SK-MEL-5 (cell line): ENCODE measurements at regions not wholly inside any gene's neighbourhood (a gene's known extent, or its start where the extent isn't known, plus 50 kb on each side); places are given as distances from the start of the nearest gene placed in this dataset.
A peak's percentile ranks its signal among the peaks of the same experiment; 100 is the strongest.

Experiments
- DNase-seq: peaks from one replicate; pipeline ENCODE4 v3.0.0-alpha.2; 2016; ENCODE audit warnings: low read depth, low spot score
- in situ Hi-C: cut with HindIII; loops from 2 replicates; pipeline ENCODE4 v1.10.0; 2016; ENCODE audit warnings: low sequenced_read_pairs, high pct_unique_total_duplicates, low pct_unique_long_range_greater_than_20kb

DNA sequence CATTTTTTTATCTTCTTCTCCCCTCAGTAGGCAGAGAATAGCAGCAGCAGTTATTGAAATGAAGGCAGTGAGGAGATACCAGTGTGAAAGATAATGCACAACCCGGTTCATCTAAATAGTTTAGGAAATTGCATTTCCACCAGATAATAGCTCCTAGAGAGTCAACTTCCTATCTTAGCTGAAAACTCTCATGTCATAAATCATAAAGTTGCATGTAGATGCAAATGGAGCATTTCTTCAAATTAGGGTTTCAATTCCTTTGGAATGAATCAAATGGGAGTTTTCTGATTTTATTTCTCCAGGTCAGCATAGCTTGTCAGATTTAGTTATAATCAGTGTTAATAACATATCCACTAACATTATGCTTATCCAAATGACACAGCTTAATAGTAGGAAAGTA, 335.3 kb downstream of the CNTNAP4 start:
- DNase-seq: no peak
- in situ Hi-C loops: no loop called here

DNA sequence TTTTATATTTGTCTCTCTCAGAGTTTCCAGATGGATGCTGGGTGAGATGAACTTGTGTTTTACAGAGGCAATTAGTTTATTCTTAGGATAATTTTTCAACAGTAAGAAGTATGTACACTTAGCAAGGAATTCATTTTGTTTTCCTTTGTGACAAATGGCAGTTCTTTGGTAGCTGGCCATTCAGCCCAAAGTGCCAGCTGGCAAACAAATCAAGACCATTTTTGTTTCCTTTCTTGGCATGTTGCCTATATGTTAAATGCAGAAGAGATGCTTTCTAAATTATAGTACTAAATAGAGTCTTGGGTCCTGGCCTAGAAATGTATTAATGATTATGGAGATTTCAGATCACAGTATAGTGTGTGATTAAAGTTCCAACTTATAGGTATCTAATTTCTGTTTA, 337.1 kb downstream of the CNTNAP4 start:
- in situ Hi-C loops: no loop called here
- DNase-seq: no peak

DNA sequence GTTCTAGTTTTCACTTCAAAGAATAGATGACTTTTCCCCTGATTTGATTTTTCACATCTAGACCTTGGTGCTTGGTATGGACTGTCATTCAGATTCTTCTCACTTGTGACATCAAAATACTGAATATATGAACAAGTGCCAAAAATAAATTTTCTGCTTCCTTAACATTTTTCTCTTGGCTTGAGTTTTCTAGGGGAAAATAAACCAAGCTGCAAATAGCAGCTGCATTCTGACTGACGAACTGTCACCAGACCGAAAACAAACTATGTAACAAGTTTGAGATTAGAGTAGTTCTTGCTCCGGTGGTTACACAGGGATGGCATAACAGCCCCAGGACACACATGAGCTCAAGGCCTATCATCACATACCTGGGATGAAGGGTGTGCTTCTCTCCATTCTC, 345.7 kb downstream of the CNTNAP4 start:
- in situ Hi-C loops: no loop called here
- DNase-seq: no peak

DNA sequence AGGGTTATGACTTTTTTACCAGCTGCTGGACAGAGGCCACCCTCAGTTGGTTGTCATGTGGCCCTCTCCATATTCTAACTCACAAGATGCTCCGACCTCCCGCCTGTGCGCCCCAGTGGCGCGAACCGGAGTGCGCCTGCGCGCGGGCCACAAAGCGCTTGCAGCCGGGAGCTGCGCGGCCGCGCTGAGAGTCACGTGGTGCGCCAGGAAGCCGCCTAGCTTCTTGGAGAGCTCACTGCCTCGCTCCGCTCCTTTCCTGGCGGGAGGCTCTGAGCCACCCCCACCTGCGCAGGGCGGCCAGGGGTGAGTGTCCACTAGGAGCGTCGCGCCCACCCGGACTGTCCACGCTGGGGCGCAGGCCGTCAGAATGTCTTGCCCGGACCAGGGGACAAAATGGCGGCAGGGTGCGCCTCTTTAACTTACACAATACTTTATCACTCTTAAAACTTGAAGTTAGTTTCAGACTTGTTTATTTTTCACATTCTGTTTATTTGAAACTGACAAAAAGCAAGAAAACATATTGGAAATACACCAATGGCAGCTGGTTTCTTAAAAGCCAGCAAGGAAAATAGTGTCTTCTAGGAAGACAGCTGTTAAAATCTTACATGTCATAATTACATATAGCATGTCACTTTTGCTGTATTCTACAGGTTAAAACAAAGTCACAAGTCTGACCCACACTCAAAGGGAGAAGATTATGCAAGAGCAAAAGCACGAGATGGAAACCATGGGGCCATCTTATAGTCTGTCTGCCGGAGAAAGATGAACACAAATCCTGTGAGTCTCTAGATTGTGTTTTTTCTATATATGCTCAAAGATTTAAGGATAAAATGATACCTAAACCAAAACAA, 357.9 kb downstream of the CNTNAP4 start:
- in situ Hi-C loops: no loop called here
- DNase-seq: no peak

DNA sequence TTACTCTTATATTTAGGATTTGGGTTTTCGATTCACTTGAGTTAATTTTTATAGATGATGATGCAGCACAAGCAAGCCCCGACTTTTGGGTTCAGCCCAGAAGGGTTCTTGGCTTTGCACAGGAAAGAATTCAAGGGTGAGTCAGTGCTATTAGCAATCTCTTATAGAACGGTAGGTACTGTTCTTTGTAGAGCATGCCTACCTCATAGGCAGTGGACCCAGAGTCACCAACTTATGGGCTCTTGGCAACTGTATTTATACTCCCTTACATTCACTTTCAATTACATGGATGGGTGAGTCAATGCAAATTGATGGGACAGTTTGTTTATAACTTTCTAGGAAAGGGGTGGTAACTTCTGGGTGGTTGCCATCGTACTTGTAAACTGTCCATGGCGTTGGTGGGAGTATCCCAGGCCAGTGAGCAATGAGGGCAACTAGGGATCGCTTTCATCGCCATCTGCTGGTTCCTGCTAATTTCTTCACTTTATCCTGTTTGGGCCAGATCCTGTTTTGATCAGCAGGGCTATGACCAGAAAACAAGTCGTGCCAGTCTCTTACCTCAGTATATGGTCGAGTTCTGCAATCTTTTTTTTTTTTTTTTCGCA, 362.6 kb downstream of the CNTNAP4 start:
- in situ Hi-C loops: no loop called here
- peak; percentile 82 for DNase-seq

DNA sequence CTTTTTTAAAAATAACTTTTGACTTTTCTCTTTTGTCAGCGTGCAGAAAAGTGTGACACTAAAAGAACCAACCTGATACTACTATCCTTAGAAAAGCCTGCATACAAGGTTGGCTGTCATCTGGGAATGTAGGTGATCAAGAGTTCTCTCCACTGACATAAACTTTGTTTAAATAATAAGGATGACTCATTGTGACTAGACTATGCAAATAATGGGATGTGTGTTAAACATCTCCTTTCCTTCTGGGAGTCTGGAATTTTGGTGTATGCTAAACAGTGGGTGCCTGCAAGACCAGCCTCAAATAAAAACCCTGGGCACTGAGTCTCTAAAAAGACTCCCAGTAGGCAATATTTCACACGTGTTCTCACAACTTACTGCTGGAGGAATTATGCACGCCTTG, 373.4 kb downstream of the CNTNAP4 start:
- in situ Hi-C loops: no loop called here
- no peak for DNase-seq

DNA sequence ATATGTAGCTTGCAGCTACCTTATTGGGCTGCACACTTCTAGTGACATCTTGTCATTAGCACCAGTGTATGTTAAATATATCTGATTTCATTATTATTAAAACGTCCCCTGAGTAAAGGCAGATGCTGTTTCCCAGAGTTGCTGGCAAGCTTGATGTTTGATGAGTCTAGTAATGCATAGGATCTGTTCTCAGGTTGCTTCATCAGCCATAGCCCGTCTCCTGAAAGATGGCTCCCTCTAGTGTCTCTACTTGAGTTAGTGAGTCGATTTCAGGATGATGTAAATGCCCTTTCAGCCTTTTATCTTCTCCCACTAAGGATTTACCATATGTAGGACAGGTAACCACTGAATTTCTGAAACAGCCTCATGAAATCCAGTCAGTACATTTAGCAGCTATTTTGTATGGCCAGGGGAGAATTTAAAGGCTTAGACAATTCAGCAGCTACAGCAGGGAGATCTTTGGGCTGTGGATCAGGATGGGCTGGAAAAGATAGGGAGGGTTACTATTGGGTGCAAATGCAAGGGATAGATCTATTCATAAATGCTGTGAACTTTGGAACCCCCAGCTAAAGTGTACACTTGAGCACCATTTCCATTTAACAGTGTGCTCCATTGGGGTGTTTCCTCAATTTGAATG, 376.3 kb downstream of the CNTNAP4 start:
- DNase-seq: peak; percentile 82
- in situ Hi-C loops: no loop called here

DNA sequence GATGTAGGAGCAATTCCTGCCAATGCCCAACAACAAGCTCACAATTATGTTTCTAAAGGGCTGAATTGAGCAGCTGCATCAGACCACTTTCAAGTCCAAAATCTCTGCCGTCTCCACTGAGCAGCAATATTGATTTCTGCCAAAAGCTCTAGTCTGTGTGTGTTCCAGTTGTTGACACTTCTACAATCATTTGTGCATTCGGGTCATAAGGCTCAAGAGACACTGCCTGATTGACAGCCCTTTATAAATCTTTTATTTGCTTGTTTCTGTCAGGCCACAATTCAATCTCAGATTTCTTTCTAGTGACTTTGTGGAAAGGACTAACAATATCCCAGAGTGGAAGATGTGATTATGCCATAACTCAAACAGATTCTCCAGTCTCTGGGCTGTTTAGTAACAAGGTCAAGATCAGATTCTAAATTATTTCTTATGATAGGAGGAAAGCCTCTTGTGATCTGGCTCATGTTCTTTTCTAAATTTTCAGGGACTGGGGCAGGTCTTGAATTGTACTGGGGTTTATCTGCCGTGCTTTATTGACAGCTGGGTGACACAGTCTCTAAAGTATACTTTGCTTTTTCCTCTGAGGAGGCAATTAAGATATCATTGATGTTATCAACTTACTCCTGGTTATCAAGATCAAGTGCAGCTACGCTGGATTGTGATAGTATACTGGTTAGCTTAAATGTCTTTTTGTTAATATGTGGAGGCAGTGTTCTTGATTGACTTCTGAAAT, 377.1 kb downstream of the CNTNAP4 start:
- in situ Hi-C loops: no loop called here
- DNase-seq: no peak

DNA sequence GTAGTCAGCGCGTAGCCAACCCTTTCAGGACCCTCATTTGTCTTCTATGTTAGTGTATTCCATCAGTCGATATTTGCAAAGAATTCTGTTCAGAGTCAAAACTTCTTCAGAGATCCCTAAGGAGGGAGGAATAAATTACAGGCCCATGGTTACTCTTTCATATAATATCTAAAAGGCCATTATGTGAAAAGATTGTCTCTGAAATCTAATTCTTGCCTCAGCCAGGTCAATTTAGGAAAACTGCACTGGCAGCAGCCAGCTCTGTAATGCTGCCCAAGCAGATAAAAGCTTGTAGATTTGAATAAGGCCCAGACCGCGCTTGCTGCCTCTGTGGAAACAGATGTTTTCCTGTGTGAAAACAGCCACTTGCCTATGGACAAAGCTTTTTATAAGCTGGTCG, 379.8 kb downstream of the CNTNAP4 start:
- DNase-seq: no peak
- in situ Hi-C loops: no loop called here

DNA sequence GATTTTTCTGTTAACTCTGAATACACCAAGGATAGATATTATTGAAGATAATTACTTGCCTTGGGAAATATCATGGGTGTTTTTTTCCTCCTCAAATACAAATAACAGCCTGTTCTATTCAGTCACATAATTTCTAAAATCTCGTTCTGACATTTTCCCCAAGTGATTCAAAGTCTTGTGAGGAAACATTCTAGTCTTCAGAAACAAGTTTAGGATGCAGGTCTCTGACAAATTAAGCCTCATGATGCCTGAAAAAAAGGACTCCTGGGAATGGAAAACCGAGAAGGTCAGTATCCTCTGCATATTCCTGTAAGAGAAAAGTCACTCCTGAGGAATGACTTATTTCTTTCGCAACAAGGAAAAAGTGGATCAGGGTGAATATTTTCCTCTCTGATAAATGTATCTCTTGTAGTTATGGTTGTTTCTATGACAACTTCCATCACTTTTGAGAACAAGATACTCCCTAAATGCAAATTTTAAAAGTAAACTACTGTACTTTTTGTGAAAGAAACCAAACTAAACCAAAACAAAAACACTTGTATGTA, 384.6 kb downstream of the CNTNAP4 start:
- in situ Hi-C loops: no loop called here
- peak; percentile 93 for DNase-seq

DNA sequence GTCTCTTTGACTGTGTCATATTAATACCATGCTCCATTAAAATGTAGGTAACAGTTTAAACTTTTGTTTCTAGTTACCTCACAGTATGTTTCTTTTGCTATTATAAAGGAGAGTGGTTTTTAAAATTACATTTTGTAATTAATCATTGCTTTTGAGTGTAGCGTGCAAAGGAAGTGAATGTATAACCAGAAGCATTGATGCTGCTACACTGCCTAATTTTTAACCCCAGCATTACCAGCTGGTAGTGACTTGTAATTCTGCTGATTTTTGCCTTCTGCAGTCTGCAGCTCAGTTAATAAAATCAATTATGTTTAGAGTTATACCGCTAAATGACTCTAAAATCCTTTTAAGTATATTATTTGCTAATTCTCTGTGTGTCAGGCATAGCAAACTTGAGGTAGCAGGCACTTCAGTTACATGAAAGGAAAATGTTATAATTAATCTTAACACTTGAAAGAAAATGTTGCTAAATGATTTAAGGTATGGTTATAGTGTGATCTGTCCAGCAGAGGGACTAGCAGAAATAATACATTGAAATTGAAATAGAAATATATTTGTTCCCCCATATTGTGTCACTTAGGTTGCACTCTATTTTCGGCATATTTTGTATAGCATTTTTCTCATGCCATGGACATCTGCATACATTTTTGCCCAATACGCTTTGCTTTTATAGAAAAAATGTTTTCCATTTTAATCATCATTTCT, 388.5 kb downstream of the CNTNAP4 start:
- in situ Hi-C loops: no loop called here
- DNase-seq: no peak

DNA sequence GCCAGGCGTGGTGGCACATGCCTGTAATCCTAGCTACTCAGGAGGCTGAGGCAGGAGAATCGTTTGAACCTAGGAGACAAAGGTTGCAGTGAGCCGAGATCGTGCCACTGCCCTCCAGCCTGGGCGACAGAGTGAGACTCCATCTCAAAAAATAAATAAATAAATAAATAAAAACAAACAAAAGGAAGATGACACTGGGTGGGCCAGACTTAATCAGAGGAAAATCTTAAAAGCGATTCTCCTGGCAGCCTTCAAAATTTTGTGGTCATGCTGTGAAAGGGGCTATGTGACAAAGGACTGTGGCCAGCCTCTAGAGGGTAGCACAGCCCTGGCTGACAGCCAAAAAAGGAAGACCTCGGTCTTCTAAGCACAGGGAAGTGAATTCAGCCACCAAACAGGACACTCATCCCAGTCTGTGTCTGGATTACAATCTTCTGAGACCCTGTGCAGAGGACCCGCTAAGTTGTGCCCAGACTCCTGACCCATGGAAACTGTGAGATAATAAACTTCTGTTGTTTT, 391.1 kb downstream of the CNTNAP4 start:
- in situ Hi-C loops: no loop called here
- no peak for DNase-seq

DNA sequence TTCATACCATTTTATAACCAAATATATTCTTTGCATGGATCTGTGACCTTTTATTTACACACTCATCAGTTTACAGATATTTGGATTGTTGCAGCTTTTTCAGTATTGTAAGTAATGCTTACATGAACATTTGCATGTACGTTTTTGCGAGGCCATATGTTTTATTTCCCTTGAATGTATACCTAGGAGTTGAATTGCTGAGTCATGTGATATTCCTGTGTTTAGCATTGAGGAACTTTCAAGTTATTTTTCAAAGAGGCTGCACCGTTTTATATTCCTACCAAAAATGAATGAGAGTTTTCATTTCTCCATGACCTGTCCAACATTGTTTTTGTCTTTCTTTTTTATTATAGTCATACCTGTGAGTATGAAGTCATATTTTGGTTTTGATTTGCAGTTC, 392.1 kb downstream of the CNTNAP4 start:
- in situ Hi-C loops: no loop called here
- no peak for DNase-seq

DNA sequence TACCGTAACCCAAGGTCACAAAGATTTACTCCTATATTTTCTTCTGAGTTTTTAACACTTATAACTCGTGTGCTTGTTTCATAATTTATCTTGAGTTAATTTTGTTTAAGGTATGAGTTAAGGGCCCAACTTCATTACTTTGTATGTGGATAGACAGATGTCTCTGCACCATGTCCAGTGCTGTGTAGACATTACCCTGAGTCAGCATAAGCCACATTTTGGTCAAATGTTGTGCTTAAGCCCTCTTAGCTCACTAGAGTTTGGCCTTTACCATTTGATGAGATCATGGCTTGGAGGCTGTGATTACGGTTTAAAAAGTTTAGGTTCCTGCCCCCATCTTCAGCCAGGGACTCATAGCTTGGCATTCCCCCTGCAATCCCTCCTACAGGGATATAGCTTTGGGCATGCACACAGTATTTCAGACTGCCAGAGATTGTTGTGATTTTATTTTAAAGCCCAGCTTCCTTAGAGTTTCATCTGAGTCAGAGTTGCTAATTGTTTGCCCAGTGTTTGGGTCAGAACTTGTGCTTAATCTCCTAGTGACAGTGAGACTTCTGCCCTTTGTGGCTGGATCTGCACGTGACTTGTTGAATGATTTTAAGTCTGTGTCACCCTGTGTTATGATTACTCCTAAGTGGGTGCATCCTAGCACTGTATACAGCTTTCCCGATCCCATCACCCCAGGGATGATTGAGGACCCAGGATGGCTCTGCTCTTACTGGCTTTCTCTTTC, 393.1 kb downstream of the CNTNAP4 start:
- in situ Hi-C loops: no loop called here

DNA sequence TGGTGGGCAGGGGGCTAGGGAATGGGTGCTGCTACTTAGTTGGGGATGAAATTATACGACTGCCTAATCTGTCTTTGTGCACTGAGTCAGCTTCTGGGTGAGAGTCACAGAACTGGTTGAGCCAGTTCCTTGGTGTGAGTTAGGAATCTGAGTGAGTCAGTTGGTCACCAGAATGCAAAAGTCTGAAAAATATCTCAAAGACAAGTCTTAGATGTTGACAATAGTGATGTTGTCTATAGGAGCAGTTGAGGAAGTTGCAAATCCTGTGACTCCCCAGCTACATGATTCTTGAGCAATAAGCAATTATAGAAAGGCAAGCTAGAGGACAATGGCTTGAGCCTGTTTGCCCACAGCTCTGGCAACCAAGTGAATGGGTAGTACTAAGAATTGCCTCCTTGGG, 399.2 kb downstream of the CNTNAP4 start:
- in situ Hi-C loops: no loop called here
- DNase-seq: peak; percentile 89

More for the DNA sequence above, 393.1 kb downstream of the CNTNAP4 start:
- DNase-seq: no peak

DNA sequence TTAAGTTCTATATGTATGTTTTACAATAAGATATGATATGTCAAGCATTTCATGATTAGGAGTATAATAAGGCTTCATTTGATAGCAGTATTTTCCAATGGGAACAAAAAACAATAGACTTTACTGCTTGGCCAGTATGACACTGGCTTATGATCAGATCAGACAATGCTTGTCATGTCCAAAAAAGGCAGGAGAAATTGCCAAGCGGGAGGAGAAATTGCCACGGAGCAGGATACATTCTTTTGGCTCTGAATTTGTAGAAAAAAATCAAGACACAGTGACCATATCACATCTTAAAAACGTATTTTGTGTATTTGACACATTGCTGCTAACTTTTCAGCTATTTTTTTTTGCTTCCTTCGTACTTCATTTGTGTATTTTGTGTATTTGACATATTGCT, 404.1 kb downstream of the CNTNAP4 start:
- no peak for DNase-seq
- in situ Hi-C loops: no loop called here

DNA sequence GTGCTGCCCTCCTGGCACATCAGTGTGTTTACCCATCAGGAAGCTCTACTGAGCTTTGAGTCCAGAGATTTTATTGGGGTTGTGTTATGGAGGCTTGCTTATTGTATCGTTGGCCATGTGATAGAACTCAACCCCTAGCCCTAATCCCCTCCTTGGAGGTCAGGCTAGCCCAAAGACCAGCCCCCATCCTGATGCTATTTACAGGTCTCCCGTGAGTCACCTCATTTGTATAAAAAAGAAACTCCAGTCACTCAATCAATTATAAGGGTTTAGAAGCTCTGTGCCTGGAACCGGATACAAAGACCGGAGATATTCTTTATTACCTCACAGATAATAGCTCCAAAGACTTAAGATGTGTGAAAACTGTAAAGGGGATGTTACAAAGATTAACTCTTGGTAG, 405.9 kb downstream of the CNTNAP4 start:
- DNase-seq: no peak
- in situ Hi-C loops: no loop called here
